IPS-NIHi11 (cell line): ENCODE measurements at regions not wholly inside any gene's neighbourhood (a gene's known extent, or its start where the extent isn't known, plus 50 kb on each side); places are given as distances from the start of the nearest gene placed in this dataset.

Experiments
- DNase-seq: peaks from one replicate; pipeline ENCODE4 v3.0.0; 2012; ENCODE audit warnings: mixed read lengths, low spot score

GRCh38 chrX:102067966-102068723, 57.3 kb upstream of the TCEAL2 start:
- no peak for DNase-seq

GRCh38 chrX:102063445-102064074, 61.9 kb upstream of the TCEAL2 start:
- no peak for DNase-seq

GRCh38 chrX:102044496-102044895, 81.0 kb upstream of the TCEAL2 start:
- DNase-seq = no peak

GRCh38 chrX:102043380-102043779, 82.1 kb upstream of the TCEAL2 start:
- no peak for DNase-seq

GRCh38 chrX:102042372-102043325, 82.8 kb upstream of the TCEAL2 start:
- DNase-seq = no peak

GRCh38 chrX:102029026-102029425, 96.5 kb upstream of the TCEAL2 start:
- no peak for DNase-seq

- no peak for DNase-seq
Measured at GRCh38 chrX:102018208-102018607, 86.4 kb upstream of the ZMAT1 start.

- no peak for DNase-seq
Measured at GRCh38 chrX:102008901-102009300, 77.1 kb upstream of the ZMAT1 start.

GRCh38 chrX:101999644-102000539, 68.1 kb upstream of the ZMAT1 start:
- peak; percentile 30 for DNase-seq

GRCh38 chrX:101993335-101993734, 61.5 kb upstream of the ZMAT1 start:
- no peak for DNase-seq

GRCh38 chrX:101986586-101986985, 54.8 kb upstream of the ZMAT1 start:
- DNase-seq = no peak
